Ovary (tissue), 3 donors: ENCODE measurements at regions not wholly inside any gene's neighbourhood (a gene's known extent, or its start where the extent isn't known, plus 50 kb on each side); places are given as distances from the start of the nearest gene placed in this dataset.

Experiments used
- CTCF ChIP-seq, 3 donors: fragments of 450-650 bp in 2 of 3; fragments of 200-600 bp in 1 of 3; IDR thresholded peaks; one replicate each; pipeline versions ENCODE4 v1.5.1 to v1.8.0; 2016 to 2022; ENCODE audit warnings: antibody characterized with exemption in 3 of 3, mild to moderate bottlenecking in 1 of 3
- POLR2A ChIP-seq: fragments of 450-650 bp; IDR thresholded peaks from one replicate; pipeline ENCODE4 v1.6.1; 2017; ENCODE audit warnings: antibody characterized with exemption, mild to moderate bottlenecking, moderate library complexity
- donor health status: DM: no; HTN: no; CAD: no.

GRCh38 chr4:53778155-53778554 is 186.9 kb upstream of the LNX1 start:
- TF ChIP-seq CTCF (IDR thresholded peaks at IDR 0.05): no peak
- no peak for TF ChIP-seq POLR2A
